DND-41 (cell line): ENCODE measurements at regions not wholly inside any gene's neighbourhood (a gene's known extent, or its start where the extent isn't known, plus 50 kb on each side); places are given as distances from the start of the nearest gene placed in this dataset.

ENCODE experiments used
- ATAC-seq: fragments of 200-7000 bp; cut with Tn5 transposase; 3 replicates; pipeline ENCODE4 v1.9.1; 2021; ENCODE audit warnings: low read depth; ENCODE audit not compliant: insufficient read depth
- DNase-seq: peaks from one replicate; pipeline ENCODE4 v3.0.0-alpha.2; 2020
- H2AFZ ChIP-seq: 2 replicates; pipeline ENCODE4 v1.6.0; 2012; ENCODE audit warnings: low read depth, low read length
- H3K27ac ChIP-seq: 2 replicates; pipeline ENCODE4 v1.5.1; 2012; ENCODE audit warnings: low read length, inconsistent platforms
- H3K27me3 ChIP-seq: fragments of 200-600 bp; sonication (generic); 2 replicates; pipeline ENCODE4 v1.6.0; 2012; ENCODE audit warnings: low read length, mild to moderate bottlenecking, inconsistent platforms; ENCODE audit not compliant: insufficient read depth, poor library complexity
- H3K36me3 ChIP-seq: 2 replicates; pipeline ENCODE4 v1.5.1; 2012; ENCODE audit warnings: low read length, inconsistent platforms; ENCODE audit not compliant: insufficient read depth
- H3K4me1 ChIP-seq: 2 replicates; pipeline ENCODE4 v1.5.1; 2012; ENCODE audit warnings: mild to moderate bottlenecking, low read length; ENCODE audit not compliant: insufficient read depth
- H3K4me2 ChIP-seq: 2 replicates; pipeline ENCODE4 v1.6.0; 2012; ENCODE audit warnings: mild to moderate bottlenecking, moderate library complexity, low read length, inconsistent platforms; ENCODE audit not compliant: insufficient read depth
- H3K4me3 ChIP-seq, 2 experiments: fragments of 200-600 bp in 1 of 2; shearing (Covaris generic) in 1 of 2; 2 replicates each; pipeline ENCODE4 v1.5.1; 2012 to 2016; ENCODE audit warnings: inconsistent platforms in 2 of 2, low read length in 2 of 2, mild to moderate bottlenecking in 2 of 2, low read depth in 1 of 2, moderate library complexity in 1 of 2
- H3K79me2 ChIP-seq: 2 replicates; pipeline ENCODE4 v1.6.0; 2012; ENCODE audit warnings: low read length, inconsistent platforms; ENCODE audit not compliant: insufficient read depth
- H3K9ac ChIP-seq: 2 replicates; pipeline ENCODE4 v1.6.0; 2012; ENCODE audit warnings: low read depth, mild to moderate bottlenecking, inconsistent platforms, low read length, moderate library complexity
- H3K9me3 ChIP-seq: 2 replicates; pipeline ENCODE4 v1.5.1; 2012; ENCODE audit warnings: low read length, moderate library complexity, mild to moderate bottlenecking, inconsistent platforms; ENCODE audit not compliant: insufficient read depth, severe bottlenecking
- H4K20me1 ChIP-seq: 2 replicates; pipeline ENCODE4 v1.6.0; 2012; ENCODE audit warnings: low read length; ENCODE audit not compliant: insufficient read depth
- CTCF ChIP-seq: IDR thresholded peaks from 2 replicates; pipeline ENCODE4 v1.5.1; 2012; ENCODE audit warnings: borderline replicate concordance, low read length, moderate library complexity, mild to moderate bottlenecking; ENCODE audit not compliant: poor library complexity, severe bottlenecking; ENCODE audit errors: extremely low read depth
- EZH2 ChIP-seq: IDR thresholded peaks from 3 replicates; pipeline ENCODE4 v1.6.1; 2012; ENCODE audit warnings: borderline replicate concordance, low read depth, mild to moderate bottlenecking, moderate library complexity, low read length, inconsistent platforms; ENCODE audit not compliant: severe bottlenecking

GRCh38 chr4:73929278-73929677, 52.5 kb downstream of the PF4 start:
- Histone ChIP-seq H3K9me3 (no peaks in the 10 kb centered on the region), H3K36me3 (no peaks in the 10 kb centered on the region), H3K4me3 (no peak overlapping the region), H4K20me1 (no peaks in the 10 kb centered on the region), H3K27ac (no peak overlapping the region), H3K79me2 (no peaks in the 10 kb centered on the region), H3K4me1 (no peaks in the 10 kb centered on the region), H3K27me3 (no peaks in the 10 kb centered on the region), H2AFZ (no peak overlapping the region), H3K9ac (no peak overlapping the region), H3K4me2 (no peak overlapping the region)
- ATAC-seq: no peak
- no peak for DNase-seq
- TF ChIP-seq EZH2 (no peak), CTCF (no peak)

- no peak for ATAC-seq
- no peak for DNase-seq
- Histone ChIP-seq H3K4me2 (no peak overlapping the region), H3K9ac (no peak overlapping the region), H4K20me1 (no peaks in the 10 kb centered on the region), H3K4me1 (no peaks in the 10 kb centered on the region), H3K4me3 (no peak overlapping the region), H3K79me2 (no peaks in the 10 kb centered on the region), H3K27me3 (no peaks in the 10 kb centered on the region), H3K27ac (no peak overlapping the region), H2AFZ (no peak overlapping the region), H3K9me3 (no peaks in the 10 kb centered on the region), H3K36me3 (no peaks in the 10 kb centered on the region)
- TF ChIP-seq CTCF (no peak), EZH2 (no peak)
Observed at GRCh38 chr4:73923631-73923937, 54.4 kb downstream of the CXCL1 start.

GRCh38 chr4:73922766-73923630, 53.8 kb downstream of the CXCL1 start:
- Histone ChIP-seq H3K27ac (no peak overlapping the region), H3K27me3 (no peaks in the 10 kb centered on the region), H3K4me1 (no peaks in the 10 kb centered on the region), H3K9ac (no peak overlapping the region), H3K4me2 (no peak overlapping the region), H3K9me3 (no peaks in the 10 kb centered on the region), H3K36me3 (no peaks in the 10 kb centered on the region), H3K4me3 (no peak overlapping the region), H4K20me1 (no peaks in the 10 kb centered on the region), H3K79me2 (no peaks in the 10 kb centered on the region), H2AFZ (no peak overlapping the region)
- no peak for DNase-seq
- TF ChIP-seq CTCF (peak; percentile 47), EZH2 (no peak)
- no peak for ATAC-seq
